ENCODE measurements at regions not wholly inside any gene's neighbourhood (a gene's known extent, or its start where the extent isn't known, plus 50 kb on each side); places are given as distances from the start of the nearest gene placed in this dataset.

DNA sequence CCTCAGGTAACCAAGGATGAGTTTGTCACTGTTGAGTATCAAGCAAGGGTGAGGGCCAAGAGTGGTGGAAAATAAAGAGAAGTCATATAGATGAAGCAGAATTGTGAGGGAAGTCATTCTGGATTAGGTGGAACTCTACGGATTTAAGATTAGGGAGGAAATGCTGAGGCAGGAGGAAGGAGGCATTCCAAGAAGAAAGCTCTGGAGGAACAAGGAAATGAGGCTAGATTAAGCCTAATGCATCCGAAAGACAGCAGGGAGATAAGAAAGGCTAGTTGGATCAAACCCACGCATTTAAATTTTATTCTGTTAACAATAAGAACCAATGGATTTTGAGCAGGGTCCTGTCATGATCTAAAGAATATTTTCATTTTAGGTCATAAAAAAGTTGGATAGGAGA lies 681.2 kb downstream of the EPHA4 start:
- H3K9me3 ChIP-seq (replicated peaks; ENCODE audit: control insufficient read depth, insufficient read depth, low read depth, low read length), result no peaks in the 10 kb centered on the region
- DNase-seq (ENCODE audit: extremely low read depth in 1 of 4, low spot score in 3 of 4) (no peak), ATAC-seq (no peak), FAIRE-seq (no peak)
- intact Hi-C loops (cut with micrococcal nuclease) (no loop called here), in situ Hi-C loops (cut with MboI) (no loop called here)
- WGBS (ENCODE audit: insufficient coverage, low coverage, missing lambda C conversion rate), result 7% methylated on average over 3 of the region's 3 CpGs
- H3K4me2 ChIP-seq (ENCODE audit: insufficient read depth, low read length), result no peak overlapping the region
- no peaks in the 10 kb centered on the region for H4K20me1 ChIP-seq (replicated peaks; ENCODE audit: control insufficient read depth, insufficient read depth, low read length)
- no TSS peak for BruUV-seq (replicated peaks)
- no peak overlapping the region for H3K9ac ChIP-seq (ENCODE audit: insufficient read depth in 1 of 2, low read depth in 2 of 2, low read length in 2 of 2)
- H3K27me3 ChIP-seq (ENCODE audit: control insufficient read depth in 2 of 2, insufficient read depth in 2 of 2, low read length in 2 of 2), result no peaks in the 10 kb centered on the region
- H3K79me2 ChIP-seq (ENCODE audit: control insufficient read depth, insufficient read depth, low read length), result no peaks in the 10 kb centered on the region
- H2AFZ ChIP-seq (ENCODE audit: low read depth, low read length), result no peak overlapping the region
- H3K36me3 ChIP-seq (ENCODE audit: control insufficient read depth, insufficient read depth, low read length), result no peaks in the 10 kb centered on the region
- ChIA-PET POLR2A (no interaction called here), CTCF (ENCODE audit: low intra/inter-chr PET ratio) (no interaction called here)
- H3K9me1 ChIP-seq (ENCODE audit: control insufficient read depth, insufficient read depth, low read length), result no peaks in the 10 kb centered on the region
- H3K4me3 ChIP-seq, result no peak overlapping the region
- no peak overlapping the region for H3K27ac ChIP-seq (ENCODE audit: extremely low read depth, low read depth, low read length)
- H3K4me1 ChIP-seq (replicated peaks in 1 of 2; ENCODE audit: control insufficient read depth in 2 of 2, insufficient read depth in 2 of 2, low read length in 2 of 2), result no peaks in the 10 kb centered on the region
- TF ChIP-seq ARHGAP35 (IDR thresholded peaks at IDR 0.05; ENCODE audit: partially characterized antibody) (no peak), ZNF398 (CRISPR knock-in tag; IDR thresholded peaks at IDR 0.05) (no peak), SOX6 (IDR thresholded peaks at IDR 0.05) (no peak), NELFE (IDR thresholded peaks at IDR 0.05; ENCODE audit: insufficient read depth, insufficient read length) (no peak), SNAPC5 (CRISPR knock-in tag; IDR thresholded peaks at IDR 0.05) (no peak), FOXA3 (CRISPR knock-in tag; conservative IDR thresholded peaks at IDR 0.05 in 1 of 2, IDR thresholded peaks at IDR 0.05 in 1 of 2) (no peak), COPS2 (conservative IDR thresholded peaks at IDR 0.05) (no peak), ZNF431 (CRISPR knock-in tag; IDR thresholded peaks at IDR 0.05) (no peak), ZZZ3 (IDR thresholded peaks at IDR 0.05) (no peak), KHSRP (IDR thresholded peaks at IDR 0.05) (no peak), ETS1 (conservative IDR thresholded peaks at IDR 0.05; ENCODE audit: control insufficient read depth, low read depth, low read length) (no peak)
- TF ChIP-seq, protein P1, sequence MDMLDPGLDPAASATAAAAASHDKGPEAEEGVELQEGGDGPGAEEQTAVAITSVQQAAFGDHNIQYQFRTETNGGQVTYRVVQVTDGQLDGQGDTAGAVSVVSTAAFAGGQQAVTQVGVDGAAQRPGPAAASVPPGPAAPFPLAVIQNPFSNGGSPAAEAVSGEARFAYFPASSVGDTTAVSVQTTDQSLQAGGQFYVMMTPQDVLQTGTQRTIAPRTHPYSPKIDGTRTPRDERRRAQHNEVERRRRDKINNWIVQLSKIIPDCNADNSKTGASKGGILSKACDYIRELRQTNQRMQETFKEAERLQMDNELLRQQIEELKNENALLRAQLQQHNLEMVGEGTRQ (CRISPR knock-in tag; IDR thresholded peaks at IDR 0.05), result no peak
- TF ChIP-seq, protein P2, sequence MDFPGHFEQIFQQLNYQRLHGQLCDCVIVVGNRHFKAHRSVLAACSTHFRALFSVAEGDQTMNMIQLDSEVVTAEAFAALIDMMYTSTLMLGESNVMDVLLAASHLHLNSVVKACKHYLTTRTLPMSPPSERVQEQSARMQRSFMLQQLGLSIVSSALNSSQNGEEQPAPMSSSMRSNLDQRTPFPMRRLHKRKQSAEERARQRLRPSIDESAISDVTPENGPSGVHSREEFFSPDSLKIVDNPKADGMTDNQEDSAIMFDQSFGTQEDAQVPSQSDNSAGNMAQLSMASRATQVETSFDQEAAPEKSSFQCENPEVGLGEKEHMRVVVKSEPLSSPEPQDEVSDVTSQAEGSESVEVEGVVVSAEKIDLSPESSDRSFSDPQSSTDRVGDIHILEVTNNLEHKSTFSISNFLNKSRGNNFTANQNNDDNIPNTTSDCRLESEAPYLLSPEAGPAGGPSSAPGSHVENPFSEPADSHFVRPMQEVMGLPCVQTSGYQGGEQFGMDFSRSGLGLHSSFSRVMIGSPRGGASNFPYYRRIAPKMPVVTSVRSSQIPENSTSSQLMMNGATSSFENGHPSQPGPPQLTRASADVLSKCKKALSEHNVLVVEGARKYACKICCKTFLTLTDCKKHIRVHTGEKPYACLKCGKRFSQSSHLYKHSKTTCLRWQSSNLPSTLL (IDR thresholded peaks at IDR 0.05), result no peak
- TF ChIP-seq, protein P3, sequence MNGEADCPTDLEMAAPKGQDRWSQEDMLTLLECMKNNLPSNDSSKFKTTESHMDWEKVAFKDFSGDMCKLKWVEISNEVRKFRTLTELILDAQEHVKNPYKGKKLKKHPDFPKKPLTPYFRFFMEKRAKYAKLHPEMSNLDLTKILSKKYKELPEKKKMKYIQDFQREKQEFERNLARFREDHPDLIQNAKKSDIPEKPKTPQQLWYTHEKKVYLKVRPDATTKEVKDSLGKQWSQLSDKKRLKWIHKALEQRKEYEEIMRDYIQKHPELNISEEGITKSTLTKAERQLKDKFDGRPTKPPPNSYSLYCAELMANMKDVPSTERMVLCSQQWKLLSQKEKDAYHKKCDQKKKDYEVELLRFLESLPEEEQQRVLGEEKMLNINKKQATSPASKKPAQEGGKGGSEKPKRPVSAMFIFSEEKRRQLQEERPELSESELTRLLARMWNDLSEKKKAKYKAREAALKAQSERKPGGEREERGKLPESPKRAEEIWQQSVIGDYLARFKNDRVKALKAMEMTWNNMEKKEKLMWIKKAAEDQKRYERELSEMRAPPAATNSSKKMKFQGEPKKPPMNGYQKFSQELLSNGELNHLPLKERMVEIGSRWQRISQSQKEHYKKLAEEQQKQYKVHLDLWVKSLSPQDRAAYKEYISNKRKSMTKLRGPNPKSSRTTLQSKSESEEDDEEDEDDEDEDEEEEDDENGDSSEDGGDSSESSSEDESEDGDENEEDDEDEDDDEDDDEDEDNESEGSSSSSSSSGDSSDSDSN (IDR thresholded peaks at IDR 0.05; ENCODE audit: borderline replicate concordance in 1 of 2, low read depth in 2 of 2, low read length in 2 of 2), result no peak

Measured in K562 (cell line).